HFF-Myc (cell line): ENCODE measurements at regions not wholly inside any gene's neighbourhood (a gene's known extent, or its start where the extent isn't known, plus 50 kb on each side); places are given as distances from the start of the nearest gene placed in this dataset.

Experiments used
- DNase-seq: peaks from one replicate; pipeline ENCODE4 v3.0.0-alpha.2; 2011; ENCODE audit warnings: low read depth; ENCODE audit errors: extremely low read depth
- H3K4me3 ChIP-seq: replicated peaks from 2 replicates; pipeline ENCODE4 v1.5.1; 2011; ENCODE audit warnings: low read depth, mild to moderate bottlenecking, control low read depth, low read length
- TF ChIP-seq, protein P1 (sequence below): IDR thresholded peaks from 2 replicates; pipeline ENCODE4 v1.5.1; 2012; ENCODE audit warnings: mild to moderate bottlenecking, low read depth, low read length, control low read depth; ENCODE audit errors: missing control alignments

- no peak overlapping the region for H3K4me3 ChIP-seq
- TF ChIP-seq, protein P1, sequence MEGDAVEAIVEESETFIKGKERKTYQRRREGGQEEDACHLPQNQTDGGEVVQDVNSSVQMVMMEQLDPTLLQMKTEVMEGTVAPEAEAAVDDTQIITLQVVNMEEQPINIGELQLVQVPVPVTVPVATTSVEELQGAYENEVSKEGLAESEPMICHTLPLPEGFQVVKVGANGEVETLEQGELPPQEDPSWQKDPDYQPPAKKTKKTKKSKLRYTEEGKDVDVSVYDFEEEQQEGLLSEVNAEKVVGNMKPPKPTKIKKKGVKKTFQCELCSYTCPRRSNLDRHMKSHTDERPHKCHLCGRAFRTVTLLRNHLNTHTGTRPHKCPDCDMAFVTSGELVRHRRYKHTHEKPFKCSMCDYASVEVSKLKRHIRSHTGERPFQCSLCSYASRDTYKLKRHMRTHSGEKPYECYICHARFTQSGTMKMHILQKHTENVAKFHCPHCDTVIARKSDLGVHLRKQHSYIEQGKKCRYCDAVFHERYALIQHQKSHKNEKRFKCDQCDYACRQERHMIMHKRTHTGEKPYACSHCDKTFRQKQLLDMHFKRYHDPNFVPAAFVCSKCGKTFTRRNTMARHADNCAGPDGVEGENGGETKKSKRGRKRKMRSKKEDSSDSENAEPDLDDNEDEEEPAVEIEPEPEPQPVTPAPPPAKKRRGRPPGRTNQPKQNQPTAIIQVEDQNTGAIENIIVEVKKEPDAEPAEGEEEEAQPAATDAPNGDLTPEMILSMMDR, result no peak
- no peak for DNase-seq
Observed at GRCh38 chr20:6612606-6612923, 154.9 kb upstream of the BMP2 start.

DNA sequence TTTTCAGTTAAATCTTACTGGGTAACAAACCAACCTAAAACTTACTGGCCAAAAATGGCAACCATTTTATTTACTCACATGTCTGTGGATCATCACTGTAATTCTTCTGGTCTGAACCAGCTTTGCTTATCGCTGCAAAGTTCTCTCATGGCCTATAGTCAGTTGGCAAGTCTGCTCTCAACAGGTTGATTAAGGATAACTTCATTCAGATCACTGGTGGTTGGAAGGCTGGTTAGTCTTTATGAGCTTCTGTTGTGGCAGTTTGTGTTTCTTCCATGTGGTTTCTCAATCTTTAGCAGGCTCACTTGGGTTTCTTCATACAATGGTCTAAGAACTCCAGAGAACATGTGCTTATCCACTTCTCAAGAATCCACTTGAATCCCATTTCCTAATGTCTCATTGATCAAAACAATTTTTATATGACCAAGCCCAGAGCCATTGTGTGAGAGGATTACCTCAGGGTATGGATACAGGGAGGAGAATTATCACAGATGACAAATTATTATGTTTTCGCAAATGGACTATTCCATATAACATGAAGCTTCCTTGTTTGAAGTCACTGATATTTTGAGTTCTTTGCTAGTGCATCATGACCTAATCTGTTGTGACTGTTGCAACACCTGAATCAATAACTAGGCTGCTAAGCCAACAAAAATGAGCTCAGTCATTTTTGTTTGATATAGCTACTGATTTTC, 155.4 kb upstream of the BMP2 start:
- DNase-seq, result no peak
- H3K4me3 ChIP-seq, result no peak overlapping the region
- TF ChIP-seq, protein P1, result no peak

GRCh38 chr20:6606651-6607050, 160.8 kb upstream of the BMP2 start:
- H3K4me3 ChIP-seq, result no peak overlapping the region
- TF ChIP-seq, protein P1, result no peak
- no peak for DNase-seq

- H3K4me3 ChIP-seq, result no peak overlapping the region
- no peak for DNase-seq
- TF ChIP-seq, protein P1, result no peak
Observed at GRCh38 chr20:6605055-6605935, 162.2 kb upstream of the BMP2 start.

DNA sequence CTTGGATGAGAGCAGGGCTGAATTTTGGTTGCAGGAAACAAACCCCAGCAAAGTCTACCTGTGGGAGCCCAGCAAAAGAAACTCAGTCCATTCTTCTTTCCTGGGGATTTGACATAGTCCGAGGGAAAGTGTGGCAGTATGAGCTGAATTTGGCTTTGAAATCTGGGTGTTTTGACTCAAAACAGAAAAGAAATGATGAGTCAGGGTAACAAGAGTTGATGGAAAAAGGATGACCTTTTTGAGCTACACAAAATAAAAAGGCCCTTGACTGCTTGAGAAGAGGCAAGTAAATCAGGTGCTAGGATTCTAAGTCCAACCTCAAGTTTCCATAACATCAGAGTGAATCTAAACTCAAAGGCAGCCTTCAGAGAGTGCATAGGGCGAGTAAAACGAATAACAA, 163.3 kb upstream of the BMP2 start:
- DNase-seq, result no peak
- no peak overlapping the region for H3K4me3 ChIP-seq
- TF ChIP-seq, protein P1, result no peak

DNA sequence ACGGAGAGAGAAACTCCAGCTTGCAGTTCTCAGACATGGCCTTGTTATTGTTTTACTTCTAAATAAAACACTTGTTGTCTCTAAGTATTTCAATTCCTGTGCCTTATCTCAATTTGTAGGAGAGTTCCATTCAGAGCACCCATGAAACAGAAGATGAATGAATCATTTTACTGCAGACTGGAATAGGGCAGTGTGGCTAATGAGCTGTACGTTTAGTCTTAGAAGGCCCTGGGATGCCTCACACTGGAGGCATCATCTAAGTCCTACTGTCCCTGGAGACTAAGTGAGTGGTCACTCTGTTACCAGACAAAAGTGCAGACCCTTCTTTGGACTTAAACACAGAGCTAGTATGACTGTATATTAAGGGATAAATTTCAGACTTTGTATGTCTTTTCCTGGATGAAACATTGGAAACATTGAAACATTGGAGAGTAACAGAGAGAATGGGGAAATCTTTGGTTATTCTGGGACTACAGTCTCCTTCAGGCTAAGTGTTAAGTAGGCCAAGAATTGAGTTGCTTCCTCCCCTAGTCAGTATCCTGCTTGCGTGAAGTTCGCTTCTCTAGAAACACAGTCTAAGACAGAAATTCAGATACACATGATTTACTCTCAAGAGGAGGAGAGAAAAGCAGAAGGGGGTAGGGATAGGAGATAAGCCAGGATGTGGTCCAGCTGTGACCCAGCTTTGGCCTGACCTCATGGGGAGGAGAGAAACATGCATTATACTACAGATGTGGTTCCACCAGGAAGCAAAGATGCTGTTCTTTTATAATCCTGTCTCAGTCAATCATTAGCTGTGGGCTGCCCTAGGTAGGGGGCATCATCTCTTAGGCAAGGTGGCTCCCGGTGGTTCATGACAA, 167.4 kb upstream of the BMP2 start:
- H3K4me3 ChIP-seq, result no peak overlapping the region
- DNase-seq, result no peak
- TF ChIP-seq, protein P1, result no peak
